A673 (cell line): ENCODE measurements at regions not wholly inside any gene's neighbourhood (a gene's known extent, or its start where the extent isn't known, plus 50 kb on each side); places are given as distances from the start of the nearest gene placed in this dataset.

Experiments
- EZH2 ChIP-seq: fragments of 200-600 bp; sonication (generic); IDR thresholded peaks from 2 replicates; pipeline ENCODE4 v1.6.1; 2017; ENCODE audit warnings: borderline replicate concordance, low read depth, mild to moderate bottlenecking, mixed read lengths, antibody characterized with exemption, low read length; ENCODE audit not compliant: poor library complexity, severe bottlenecking
- TF ChIP-seq, protein P1 (sequence below): fragments of 300-800, 200-600 bp; sonication (generic); conservative IDR thresholded peaks from 2 replicates; pipeline ENCODE4 v1.5.1; 2017; ENCODE audit warnings: low read depth, mild to moderate bottlenecking, antibody characterized with exemption, low read length, moderate library complexity, mixed read lengths

DNA sequence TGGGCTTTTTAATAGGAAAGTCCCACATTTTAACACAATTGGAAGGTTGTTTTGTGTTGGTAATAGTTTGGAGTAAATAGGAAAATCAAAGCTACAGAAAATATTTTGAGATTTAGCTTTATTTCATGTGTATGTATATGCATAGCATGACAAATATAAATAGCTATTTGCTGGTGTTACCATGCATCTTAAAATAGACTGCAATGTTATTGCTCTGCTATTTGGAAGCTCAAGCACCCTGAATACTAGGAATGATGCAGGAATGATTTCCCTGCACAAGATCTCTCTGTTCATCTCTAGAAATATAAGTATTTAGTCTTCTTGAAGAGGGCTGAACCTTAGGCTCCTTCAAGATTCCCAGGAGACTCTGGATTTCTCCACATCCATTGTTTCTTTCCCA lies 268.3 kb upstream of the POGK start:
- TF ChIP-seq, protein P1, sequence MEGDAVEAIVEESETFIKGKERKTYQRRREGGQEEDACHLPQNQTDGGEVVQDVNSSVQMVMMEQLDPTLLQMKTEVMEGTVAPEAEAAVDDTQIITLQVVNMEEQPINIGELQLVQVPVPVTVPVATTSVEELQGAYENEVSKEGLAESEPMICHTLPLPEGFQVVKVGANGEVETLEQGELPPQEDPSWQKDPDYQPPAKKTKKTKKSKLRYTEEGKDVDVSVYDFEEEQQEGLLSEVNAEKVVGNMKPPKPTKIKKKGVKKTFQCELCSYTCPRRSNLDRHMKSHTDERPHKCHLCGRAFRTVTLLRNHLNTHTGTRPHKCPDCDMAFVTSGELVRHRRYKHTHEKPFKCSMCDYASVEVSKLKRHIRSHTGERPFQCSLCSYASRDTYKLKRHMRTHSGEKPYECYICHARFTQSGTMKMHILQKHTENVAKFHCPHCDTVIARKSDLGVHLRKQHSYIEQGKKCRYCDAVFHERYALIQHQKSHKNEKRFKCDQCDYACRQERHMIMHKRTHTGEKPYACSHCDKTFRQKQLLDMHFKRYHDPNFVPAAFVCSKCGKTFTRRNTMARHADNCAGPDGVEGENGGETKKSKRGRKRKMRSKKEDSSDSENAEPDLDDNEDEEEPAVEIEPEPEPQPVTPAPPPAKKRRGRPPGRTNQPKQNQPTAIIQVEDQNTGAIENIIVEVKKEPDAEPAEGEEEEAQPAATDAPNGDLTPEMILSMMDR: no peak
- TF ChIP-seq EZH2: no peak
